HG02938 (cell line): ENCODE measurements at regions not wholly inside any gene's neighbourhood (a gene's known extent, or its start where the extent isn't known, plus 50 kb on each side); places are given as distances from the start of the nearest gene placed in this dataset.
"Not testable (repeated sequence)": the region's sequence is repeated elsewhere in the genome, so short reads cannot be mapped to it uniquely, and the experiment has no call there.

ENCODE experiments used
- ATAC-seq: cut with Tn5 transposase; IDR thresholded peaks from one replicate; pipeline ENCODE4 v1.9.1; 2021; ENCODE audit warnings: mild to moderate bottlenecking, moderate library complexity; ENCODE audit not compliant: unreplicated experiment

- no peak for ATAC-seq
These were observed 201.6 kb upstream of the B3GAT1 start for GRCh38 chr11:134613646-134614045.

GRCh38 chr11:134612140-134613030 is 200.3 kb upstream of the B3GAT1 start:
- ATAC-seq: no peak

GRCh38 chr11:134611537-134611936 is 199.5 kb upstream of the B3GAT1 start:
- no peak for ATAC-seq

- no peak for ATAC-seq
These were observed 198.3 kb upstream of the B3GAT1 start for GRCh38 chr11:134610116-134610910.

- no peak for ATAC-seq
These were observed 197.5 kb upstream of the B3GAT1 start for GRCh38 chr11:134609361-134610115.

- no peak for ATAC-seq
These were observed 196.1 kb upstream of the B3GAT1 start for GRCh38 chr11:134607963-134608750.

GRCh38 chr11:134606251-134606650 is 194.2 kb upstream of the B3GAT1 start:
- no peak for ATAC-seq

GRCh38 chr11:134604886-134605285 is 192.8 kb upstream of the B3GAT1 start:
- ATAC-seq: no peak

- no peak for ATAC-seq
These were observed 187.3 kb upstream of the B3GAT1 start for GRCh38 chr11:134599299-134599771.

- no peak for ATAC-seq
These were observed 186.3 kb upstream of the B3GAT1 start for GRCh38 chr11:134598368-134598767.

GRCh38 chr11:134597452-134597851 is 185.4 kb upstream of the B3GAT1 start:
- no peak for ATAC-seq

GRCh38 chr11:134596404-134596803 is 184.4 kb upstream of the B3GAT1 start:
- no peak for ATAC-seq

GRCh38 chr11:134592391-134592990 is 180.4 kb upstream of the B3GAT1 start:
- peak; percentile 77 for ATAC-seq

- ATAC-seq: no peak
These were observed 179.3 kb upstream of the B3GAT1 start for GRCh38 chr11:134591338-134591737.

- no peak for ATAC-seq
These were observed 177.1 kb upstream of the B3GAT1 start for GRCh38 chr11:134589129-134589528.

GRCh38 chr11:134588460-134589110 is 176.5 kb upstream of the B3GAT1 start:
- not testable (repeated sequence) for ATAC-seq

- ATAC-seq: no peak
These were observed 175.3 kb upstream of the B3GAT1 start for GRCh38 chr11:134587345-134587744.

- no peak for ATAC-seq
These were observed 174.7 kb upstream of the B3GAT1 start for GRCh38 chr11:134586726-134587125.
